GM21390 (cell line): ENCODE measurements at regions not wholly inside any gene's neighbourhood (a gene's known extent, or its start where the extent isn't known, plus 50 kb on each side); places are given as distances from the start of the nearest gene placed in this dataset.

Experiments
- ATAC-seq: cut with Tn5 transposase; IDR thresholded peaks from one replicate; pipeline ENCODE4 v1.9.1; 2021; ENCODE audit not compliant: unreplicated experiment

DNA sequence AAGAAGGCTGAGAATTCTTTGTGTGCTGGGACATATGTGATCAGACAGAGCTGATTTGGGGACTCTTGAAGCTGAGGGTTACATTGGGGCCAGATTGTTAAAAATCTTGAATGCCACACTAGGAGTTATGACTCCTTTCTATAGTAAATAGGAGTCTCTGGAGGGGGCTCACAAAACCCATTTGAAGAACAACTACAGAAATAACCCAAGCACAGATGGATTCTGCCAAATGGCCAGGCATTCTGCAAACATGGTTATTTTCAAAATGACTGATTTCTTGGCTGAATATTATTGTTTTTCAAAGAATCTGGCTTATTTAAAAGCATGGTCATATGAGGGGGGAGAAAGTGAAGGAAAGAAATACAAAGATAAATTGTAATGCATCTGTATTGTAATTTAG, 625.5 kb upstream of the TENM4 start:
- no peak for ATAC-seq

DNA sequence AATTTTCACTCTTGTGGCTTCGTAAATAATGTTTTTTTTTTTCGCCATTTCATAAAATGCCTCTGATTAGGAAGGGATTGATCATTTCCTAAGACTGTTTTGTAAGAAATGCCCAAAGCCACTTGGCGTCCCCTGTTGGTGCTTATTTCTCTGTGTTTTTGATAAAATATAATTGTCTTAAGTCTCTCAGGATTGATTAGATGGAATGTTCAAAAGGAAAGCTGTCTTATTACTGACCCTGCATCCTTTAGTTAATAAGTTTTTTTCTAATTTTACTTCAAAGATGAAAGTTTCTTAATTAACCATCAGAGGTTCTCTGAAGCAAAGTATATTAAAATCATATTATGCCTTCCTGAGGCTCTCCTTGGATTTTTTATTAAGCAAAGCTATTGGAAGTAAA, 624.3 kb upstream of the TENM4 start:
- ATAC-seq, result no peak

DNA sequence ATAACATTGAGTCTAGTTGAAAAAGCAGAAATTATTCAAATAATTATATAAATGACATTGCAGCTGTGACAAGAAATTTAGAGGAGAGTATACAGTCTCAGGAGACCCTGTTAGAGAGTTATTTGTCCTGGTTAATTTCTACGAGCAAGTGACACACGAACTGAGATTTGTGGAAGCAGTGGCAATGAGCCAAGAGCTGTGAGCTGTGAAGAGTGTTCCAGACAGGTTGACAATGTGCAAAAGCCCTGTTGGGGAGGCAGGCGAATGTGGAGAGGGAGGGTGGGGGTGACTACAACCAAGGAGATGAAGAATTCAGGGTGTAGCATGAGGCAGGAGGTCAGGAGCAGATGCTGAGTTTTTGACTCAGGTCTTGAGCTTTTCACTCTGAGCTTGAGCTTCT, 620.2 kb upstream of the TENM4 start:
- ATAC-seq, result no peak

DNA sequence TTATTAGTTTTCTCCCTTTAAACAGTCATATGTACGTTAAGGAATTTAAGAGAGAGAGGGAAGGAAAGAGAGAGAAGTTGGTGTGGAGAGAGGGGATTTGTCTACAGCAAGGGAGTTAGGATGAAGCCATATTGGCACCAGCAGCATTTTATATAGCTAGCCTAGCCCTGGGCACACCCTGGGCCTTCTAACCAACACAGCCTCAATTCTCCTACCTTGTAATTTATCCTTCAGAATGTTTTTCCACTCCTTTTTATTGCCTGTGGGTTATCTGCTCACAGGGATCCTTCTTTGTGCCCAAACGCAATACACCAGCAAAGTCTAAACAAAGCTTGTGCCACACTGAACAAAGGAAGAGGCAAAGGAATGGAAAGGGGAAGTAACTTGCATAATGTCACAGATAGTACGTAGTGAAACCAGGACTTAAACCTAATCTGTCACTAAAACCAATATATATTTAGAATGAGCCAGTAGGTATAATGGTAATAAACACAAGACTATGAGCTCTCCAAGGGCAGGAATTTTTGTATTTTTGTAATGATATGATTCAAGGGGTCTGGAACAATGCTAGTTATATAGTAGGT, 613.8 kb upstream of the TENM4 start:
- ATAC-seq, result no peak

DNA sequence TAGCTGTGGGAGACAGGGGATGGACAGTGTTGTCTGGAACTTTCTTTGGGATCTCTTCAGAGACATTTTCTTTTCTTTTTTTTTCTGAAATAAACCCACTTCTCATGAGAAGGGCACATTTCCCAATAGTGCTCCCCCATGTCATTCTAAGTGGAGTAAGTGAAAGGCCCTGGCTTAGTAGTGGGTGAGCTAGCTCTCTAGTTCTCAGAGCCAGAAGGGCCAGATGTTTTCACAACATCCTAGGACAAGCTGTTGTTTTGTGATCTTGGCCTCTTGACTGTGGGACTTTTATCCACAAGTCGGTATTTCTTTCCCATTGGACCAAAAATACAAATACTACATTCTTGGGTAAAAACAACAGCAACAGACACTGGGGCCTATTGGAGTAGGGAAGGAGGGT, 607.7 kb upstream of the TENM4 start:
- no peak for ATAC-seq

DNA sequence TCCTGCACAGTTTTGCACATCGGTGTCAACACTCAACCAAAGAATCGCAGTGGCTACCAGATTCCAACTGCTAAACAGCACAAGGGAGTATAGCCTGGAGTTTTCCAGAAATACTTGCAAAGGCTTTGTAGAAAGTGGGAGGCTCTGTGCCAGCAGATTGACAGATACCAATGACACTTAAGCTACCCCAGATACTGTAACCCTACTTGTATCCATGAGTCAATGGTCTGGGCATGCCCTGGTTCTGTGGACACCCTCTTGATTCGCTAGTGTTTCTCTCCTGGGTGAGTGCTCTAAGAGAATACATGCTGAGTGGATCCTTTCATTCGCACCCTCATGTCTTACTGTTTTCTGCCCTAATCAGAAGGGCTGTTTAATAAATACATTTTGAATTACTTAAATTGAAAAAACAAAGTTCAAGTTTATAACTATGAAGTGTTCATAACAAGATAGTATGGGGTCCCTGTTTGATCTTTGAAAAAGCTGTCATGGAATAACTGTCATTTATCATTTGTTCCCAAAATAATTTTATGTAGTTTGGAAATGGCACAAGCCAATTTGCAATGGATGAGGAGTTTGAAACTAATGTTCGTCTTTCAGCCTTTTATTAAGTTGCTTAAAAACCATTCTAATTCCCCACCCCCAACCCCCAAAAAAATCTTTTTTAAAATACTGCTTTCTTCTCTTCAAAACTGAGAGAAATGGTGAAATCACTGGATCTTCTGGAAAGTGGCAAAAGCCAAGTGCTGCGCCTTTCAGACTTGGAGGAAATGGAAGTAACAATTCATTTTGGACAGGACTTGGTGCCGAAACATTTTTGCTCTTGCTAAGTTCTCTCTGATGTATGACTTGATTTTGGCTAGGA, 600.5 kb upstream of the TENM4 start:
- ATAC-seq, result no peak

DNA sequence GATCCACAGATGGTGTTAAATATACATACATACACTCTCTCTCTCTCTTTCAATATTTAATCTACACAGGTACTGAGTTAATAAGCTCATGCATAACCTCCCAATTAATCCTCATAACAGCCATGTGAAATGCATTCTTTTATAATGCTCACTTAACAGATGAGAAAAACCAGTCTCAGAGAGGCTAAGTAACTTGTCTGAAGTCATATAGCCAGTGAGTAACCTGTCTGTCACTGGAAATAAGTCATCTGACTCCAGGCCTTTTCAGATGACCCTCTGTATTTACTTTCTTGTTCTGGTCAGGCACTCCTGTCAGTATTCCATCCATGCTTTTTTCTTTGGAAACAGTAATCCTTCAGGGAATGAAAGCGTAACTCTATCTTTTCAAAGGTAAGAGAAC, 594.0 kb upstream of the TENM4 start:
- ATAC-seq, result no peak

DNA sequence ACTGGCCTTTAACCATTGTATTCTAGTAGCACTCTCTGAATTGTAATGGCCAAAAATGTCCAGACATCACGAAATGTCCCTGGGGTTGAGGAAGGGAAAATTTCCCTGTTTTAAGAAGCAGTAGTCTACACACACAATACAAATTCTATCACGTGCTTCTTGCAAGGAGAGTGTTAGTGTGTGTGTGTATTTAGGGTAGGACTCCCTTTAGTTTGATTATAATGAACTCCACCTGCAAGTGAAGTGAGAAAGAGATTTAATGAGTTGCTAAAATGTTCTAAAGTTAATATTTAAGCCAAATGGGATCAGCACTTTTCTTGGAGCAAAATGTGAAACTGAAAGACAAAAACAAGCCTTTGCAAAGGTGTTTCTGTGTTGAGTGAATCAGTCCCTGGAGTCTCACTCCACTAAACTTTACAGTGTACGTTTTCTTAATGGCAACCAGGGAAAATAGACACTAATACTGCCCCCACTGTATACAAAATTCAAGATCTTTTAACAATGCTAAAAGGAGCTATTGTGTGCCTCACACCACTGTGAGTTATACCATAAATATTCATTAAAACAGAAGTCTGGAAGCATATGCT, 590.3 kb upstream of the TENM4 start:
- no peak for ATAC-seq

DNA sequence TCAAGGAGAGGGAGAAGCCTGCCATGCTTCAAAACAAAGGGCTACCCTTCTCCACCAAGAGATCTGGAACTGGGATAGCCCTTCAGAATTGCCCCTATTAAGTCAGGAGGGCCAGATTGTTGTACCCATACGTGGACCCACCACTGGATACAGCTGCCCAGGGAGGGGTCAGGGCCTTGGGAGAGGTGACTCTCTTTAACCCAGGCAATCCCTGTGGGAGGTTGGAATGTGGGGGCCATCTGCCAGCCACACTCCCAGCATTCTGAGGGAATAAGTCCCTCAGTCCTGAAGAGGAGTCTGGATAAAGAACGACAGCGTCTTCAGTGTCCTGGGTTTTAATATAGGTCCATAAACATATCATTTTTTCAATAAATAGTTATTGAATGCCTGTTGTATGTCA, 588.2 kb upstream of the TENM4 start:
- no peak for ATAC-seq

DNA sequence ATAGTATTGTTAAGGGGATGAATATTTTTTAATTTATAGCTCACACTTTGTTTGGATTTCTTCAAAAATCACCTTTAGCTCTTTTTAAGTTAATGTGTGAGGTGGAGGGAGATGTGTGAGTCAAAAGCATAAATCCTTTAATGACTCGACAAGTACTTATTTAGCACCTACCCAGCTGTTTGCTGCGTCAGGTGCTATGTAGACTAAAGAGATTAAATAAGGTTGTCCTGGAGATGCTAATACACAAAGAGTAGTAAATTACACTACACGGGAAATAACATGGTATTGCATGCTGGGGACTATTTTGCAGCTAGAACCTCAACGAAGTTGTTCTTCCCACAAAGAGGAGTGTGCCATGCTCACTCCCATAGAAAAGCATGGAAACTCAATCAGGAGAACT, 583.3 kb upstream of the TENM4 start:
- ATAC-seq, result no peak

DNA sequence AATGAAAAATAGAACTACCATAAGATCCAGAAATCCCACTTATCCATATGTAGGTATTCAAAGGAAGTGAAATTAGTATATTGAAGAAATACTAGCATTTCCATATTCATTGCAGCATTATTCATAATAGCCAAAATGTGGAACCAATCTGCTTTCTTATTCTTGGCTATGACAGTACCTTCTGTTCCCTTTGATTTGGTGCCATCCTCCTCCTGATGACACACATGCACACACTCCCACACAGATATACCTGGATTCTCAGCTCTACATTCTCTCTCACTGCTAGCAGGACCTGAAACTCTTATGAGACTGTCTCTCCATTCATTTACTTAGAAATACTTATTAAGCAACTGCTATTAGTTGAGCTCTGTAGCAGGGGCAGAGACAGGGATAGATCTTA, 582.6 kb upstream of the TENM4 start:
- ATAC-seq, result no peak

DNA sequence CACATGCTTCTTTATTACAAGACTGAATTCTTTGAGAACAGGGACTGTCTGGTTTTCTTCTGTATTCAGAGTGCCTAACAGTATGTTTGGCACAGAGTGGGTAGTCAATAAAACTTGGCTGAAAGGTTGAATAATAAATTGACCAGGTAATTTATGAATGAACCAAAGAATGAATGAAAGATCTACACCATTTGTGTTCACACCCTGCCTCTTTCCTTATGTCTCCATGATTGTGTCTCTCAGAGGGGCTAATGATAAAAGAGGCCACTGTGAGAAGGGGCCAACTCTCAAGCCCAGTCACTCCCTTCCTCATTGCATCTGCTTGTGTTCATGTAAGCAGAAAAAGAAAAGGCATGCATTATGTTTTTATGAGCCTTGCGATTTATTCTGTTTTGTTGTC, 569.7 kb upstream of the TENM4 start:
- no peak for ATAC-seq

DNA sequence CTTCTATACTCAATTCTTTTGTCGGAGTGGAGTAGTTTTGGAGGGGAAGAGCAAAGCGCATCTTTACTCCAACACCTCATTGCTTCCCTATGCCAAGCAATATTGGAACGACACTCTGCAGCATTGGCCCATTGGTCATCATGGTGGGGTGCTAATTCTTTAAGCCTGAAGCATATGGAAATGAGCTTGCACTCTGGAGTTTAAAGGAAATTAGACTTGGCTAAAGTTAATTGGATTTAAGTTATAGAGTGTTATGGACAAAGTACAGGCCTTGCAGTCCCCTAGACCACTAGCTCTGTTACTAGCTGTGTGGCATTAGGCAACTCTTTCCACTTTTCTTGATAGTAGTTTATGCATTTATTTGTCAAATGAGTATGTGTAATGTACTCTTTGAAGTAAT, 568.3 kb upstream of the TENM4 start:
- no peak for ATAC-seq

DNA sequence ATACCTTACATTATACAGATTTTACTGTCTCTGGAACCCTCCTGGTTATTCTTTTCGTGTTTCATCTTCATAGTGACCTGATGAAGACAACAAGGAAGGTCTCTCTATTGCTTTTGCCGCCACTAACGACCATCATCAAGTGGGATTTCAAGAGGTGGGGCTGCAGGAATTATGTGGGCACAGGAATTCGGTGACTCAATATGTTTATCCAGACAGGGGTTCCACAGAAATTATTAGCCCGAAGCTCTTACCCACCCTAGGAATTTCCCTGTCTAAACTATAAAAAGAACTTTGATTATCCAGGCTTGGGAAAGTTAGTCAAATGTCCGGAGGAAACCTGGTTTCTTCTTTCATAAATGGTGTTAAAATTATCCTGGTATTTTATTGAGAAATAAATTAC, 566.8 kb upstream of the TENM4 start:
- ATAC-seq, result no peak

DNA sequence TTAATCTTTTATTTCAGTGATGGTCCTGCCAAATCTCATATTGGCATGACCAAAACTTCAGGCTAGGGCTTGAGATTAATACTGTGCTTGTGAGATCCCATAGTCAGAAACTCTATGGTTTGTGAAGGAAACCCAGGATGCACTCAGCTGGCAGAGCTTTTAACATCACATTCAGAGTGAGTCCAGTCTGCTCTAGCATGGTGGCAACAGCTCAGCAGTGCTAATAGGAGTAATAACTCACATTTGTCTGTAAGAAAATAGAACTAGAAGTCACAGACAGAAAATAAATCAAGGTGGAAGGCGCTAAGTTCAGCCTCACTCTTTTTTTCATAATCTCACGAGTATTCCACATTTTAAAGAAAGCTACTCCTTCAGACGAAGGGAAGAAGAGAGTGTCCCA, 549.3 kb upstream of the TENM4 start:
- ATAC-seq, result no peak

DNA sequence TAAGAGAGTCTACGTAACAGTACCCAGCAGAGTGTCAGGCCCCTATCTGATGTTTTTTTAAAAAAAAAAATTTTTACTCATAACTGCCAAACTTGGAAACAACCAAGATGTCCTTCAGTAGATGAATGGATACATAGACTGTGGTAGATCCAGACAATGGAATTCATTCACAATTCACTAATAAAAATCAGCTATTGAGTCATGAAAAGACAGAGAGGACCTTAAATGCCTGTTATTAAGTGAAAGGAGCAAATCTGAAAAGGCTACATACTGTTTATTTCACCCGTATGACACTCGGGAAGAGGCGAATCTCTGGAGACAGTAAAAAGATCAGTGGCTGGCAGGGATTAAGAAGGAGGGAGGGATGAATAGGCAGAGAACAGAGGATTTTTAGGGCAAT, 541.4 kb upstream of the TENM4 start:
- no peak for ATAC-seq

DNA sequence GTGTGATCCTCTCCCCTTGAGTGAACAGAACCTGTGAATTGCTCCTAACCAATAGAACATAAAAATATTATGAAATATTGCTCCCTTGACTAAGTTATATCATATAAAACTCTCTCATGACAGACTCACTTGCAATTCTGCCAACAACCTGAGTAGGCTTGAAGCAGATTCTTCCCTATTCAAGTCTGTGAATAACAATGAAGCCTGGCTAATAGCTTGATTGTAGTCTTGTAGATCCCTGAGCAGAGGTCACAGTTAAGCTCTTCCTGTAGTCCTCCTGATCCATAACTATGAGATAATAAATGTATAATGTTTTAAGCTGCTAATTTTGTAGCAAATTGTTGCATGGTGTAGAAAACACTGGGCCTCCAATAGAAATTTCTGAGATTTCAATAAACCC, 540.1 kb upstream of the TENM4 start:
- no peak for ATAC-seq

DNA sequence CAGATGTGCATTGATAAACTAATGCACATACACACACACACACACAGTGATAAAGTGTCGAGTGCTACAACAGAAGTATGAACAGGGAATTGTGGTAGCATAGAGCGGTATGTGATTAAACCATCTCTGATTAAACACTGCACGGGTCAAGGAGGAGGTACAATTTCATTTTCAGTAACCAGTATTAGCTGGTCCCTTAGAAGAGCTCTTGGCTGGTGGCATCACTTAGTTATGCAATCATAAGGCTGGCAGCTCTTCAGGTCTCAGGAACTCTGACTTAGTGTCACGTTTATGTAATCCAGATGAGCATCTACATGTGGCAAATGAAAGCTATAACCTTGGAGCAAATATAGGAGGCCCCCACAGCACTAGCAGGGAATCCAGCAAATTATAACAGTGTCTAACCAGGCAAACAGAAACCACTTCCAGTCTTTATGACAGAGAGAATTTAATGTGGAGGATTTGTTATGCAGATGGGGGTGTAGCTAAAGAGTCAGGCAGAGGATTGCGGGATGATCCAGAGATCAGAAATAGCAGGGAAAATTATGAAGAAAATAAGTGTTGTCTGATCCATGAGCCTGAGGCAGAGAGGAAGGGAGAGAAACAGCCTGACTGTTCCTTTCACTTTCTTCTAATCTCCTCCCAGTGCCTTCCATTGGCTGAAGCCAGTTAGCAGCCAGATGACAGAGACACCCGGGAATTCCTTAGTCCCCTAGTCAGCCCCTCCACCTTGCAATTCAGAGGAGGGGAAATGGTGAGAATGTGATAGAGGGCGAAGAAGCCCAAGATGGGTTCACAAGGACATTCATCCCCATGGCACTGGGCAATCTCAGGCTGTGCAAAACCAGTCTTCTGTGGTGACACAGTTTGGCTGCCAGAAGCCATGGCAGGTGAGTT, 533.1 kb upstream of the TENM4 start:
- no peak for ATAC-seq

DNA sequence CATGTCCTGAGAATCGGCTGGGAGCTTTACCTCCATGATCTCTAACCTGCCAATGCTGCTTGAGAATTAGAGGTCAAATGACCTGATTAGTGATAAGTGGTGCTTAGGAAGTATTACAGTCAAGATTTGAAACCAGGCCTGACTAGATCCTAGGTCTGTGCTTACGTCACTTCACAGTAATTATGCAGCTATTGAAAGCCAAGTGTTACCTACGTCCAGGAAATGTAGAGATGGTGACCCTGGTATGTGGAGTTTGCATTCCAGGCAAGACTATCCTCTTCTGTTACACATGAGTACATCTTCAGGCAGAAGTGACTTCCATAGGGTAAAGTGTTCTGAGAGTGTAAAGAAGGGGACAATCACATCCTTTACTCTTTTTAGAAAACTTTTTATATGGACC, 530.4 kb upstream of the TENM4 start:
- ATAC-seq, result no peak

DNA sequence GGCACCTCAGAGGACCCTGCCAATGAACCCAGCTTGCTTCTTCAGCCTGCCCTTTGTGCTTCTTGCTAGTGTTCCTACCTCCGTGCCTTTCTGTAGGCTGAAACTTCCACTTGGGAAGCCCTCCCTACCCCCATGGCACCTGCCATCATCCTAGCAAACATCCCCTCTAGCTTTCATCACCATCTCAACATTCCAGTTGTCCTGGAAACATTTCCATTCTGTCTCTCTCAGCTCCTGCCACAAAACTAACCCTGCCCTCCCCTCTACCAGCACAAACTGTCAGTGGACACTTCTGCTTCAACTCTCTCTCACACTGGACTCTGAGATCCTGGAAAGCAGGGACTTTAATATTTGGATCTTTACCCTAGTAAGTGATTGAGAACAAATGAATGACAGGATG, 525.8 kb upstream of the TENM4 start:
- no peak for ATAC-seq

DNA sequence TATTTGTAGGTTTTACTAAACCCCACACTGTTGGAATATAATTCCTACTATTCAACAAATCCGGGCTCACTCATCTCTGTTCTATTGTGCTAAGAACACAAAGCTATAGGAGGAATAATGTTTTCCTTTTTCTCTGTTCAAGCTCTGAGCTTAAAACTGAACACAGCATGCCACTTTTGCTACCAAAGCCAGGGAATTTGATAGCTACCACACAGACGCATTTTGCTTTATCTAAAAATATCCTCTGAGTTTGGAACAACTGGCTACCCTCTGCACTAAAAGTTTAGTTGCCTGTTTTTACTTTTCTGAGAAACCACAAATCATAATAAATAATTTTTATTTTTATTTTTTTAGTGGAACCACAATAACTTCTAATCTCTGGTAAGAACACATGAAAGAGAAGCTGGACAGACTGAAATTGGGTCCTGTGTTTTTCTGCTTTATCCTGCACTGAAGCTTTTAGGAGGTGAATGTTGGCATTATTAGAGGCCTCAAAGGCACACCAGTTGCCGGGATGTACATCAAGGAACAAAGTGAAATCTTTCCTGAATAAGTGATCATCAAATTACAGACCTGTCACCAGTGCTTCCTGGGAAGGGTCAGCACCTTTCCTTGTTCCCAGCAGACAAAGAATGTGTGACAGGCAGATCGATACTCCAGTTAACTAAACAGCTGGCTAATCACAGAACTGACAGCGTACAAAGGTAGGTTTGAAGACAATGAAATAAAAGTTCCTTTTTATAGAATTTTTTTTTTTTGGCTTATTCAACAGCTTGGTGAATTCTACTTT, 523.2 kb upstream of the TENM4 start:
- ATAC-seq, result no peak
